A549 (cell line): ENCODE measurements at regions not wholly inside any gene's neighbourhood (a gene's known extent, or its start where the extent isn't known, plus 50 kb on each side); places are given as distances from the start of the nearest gene placed in this dataset.
A peak's percentile ranks its signal among the peaks of the same experiment; 100 is the strongest.
"Not testable (repeated sequence)": the region's sequence is repeated elsewhere in the genome, so short reads cannot be mapped to it uniquely, and the experiment has no call there.

Experiments
- ATAC-seq, 2 experiments: fragments of 200-7000 bp in 1 of 2; fragments of >200 bp in 1 of 2; cut with Nextera tagmentation in 1 of 2; cut with Tn5 transposase in 1 of 2; 3 replicates each; pipeline versions ENCODE4 v1.8.0 to v1.9.1; 2018 to 2020; ENCODE audit warnings: mild to moderate bottlenecking in 1 of 2, moderate library complexity in 1 of 2
- CTCF ChIA-PET: fragments of 300-600 bp; sonication (Branson Sonifier 250); formaldehyde crosslinking; extraction: SDS; loops from one replicate; lab custom pipeline; 2021; ENCODE audit warnings: antibody characterized with exemption, inconsistent platforms; lab: Yijun Ruan, JAX
- POLR2A ChIA-PET: fragments of 350-600 bp; formaldehyde crosslinking; extraction: SDS; loops from one replicate; lab custom pipeline; 2021; ENCODE audit warnings: antibody characterized with exemption, inconsistent platforms; lab: Yijun Ruan, JAX
- DNase-seq, 2 experiments: peaks; one replicate each; pipeline versions ENCODE4 v3.0.0 to v3.0.0-alpha.2; 2011 to 2016; ENCODE audit warnings: low read depth in 1 of 2, low spot score in 1 of 2
- FAIRE-seq: peaks from 2 replicates; lab custom pipeline; 2011; peaks lifted over from hg19 to GRCh38; lab: Jason Lieb, UNC
- H3K27ac ChIP-seq, 2 experiments: fragments of >200 bp; sonication (Bioruptor Twin); formaldehyde crosslinking; 3 replicates each; pipeline ENCODE4 v1.5.1; 2016 to 2017
- H3K4me1 ChIP-seq: fragments of >200 bp; sonication (Bioruptor Twin); formaldehyde crosslinking; 3 replicates; pipeline ENCODE4 v1.6.1; 2016
- H3K4me2 ChIP-seq: fragments of >200 bp; sonication (Bioruptor Twin); formaldehyde crosslinking; 3 replicates; pipeline ENCODE4 v1.6.1; 2016
- H3K4me3 ChIP-seq: fragments of >200 bp; sonication (Bioruptor Twin); formaldehyde crosslinking; 3 replicates; pipeline ENCODE4 v1.5.1; 2016
- H3K9me3 ChIP-seq: fragments of >200 bp; sonication (Bioruptor Twin); formaldehyde crosslinking; 3 replicates; pipeline ENCODE4 v1.6.1; 2016
- BHLHE40 ChIP-seq: IDR thresholded peaks from 2 replicates; pipeline ENCODE4 v1.6.1; 2012; ENCODE audit warnings: low read depth, low read length, inconsistent platforms
- CHD2 ChIP-seq: fragments of 150-350 bp; IDR thresholded peaks from 2 replicates; pipeline ENCODE4 v1.6.1; 2014; ENCODE audit warnings: low read length; ENCODE audit not compliant: partially characterized antibody
- FOSL2 ChIP-seq, 2 experiments: fragments of 450-650 bp in 1 of 2; fragments of >200 bp in 1 of 2; sonication (Bioruptor Twin) in 1 of 2; formaldehyde crosslinking; IDR thresholded peaks; 2 replicates each; pipeline versions ENCODE4 v1.5.0 to v1.6.1; 2016 to 2020; ENCODE audit warnings: mild to moderate bottlenecking in 1 of 2, moderate library complexity in 1 of 2
- GATA3 ChIP-seq: IDR thresholded peaks from 2 replicates; pipeline ENCODE4 v1.6.1; 2012; ENCODE audit warnings: borderline replicate concordance
- HDAC2 ChIP-seq: fragments of 200-600 bp; sonication (generic); IDR thresholded peaks from 2 replicates; pipeline ENCODE4 v1.6.1; 2016
- HEYL ChIP-seq: fragments of 250-450 bp; sonication (Bioruptor Pico); IDR thresholded peaks from 2 replicates; pipeline ENCODE4 v1.8.0; 2021; ENCODE audit warnings: mild to moderate bottlenecking, moderate library complexity
- HOXB5 ChIP-seq: fragments of 250-450 bp; sonication (Bioruptor Pico); IDR thresholded peaks from 2 replicates; pipeline ENCODE4 v1.5.0; 2020; ENCODE audit warnings: mild to moderate bottlenecking, moderate library complexity
- JUN ChIP-seq, 2 experiments: fragments of >200 bp; sonication (Bioruptor Twin); formaldehyde crosslinking; IDR thresholded peaks; 2 replicates in 1 of 2; 3 replicates in 1 of 2; pipeline ENCODE4 v1.6.1; 2016 to 2017
- NFE2L2 ChIP-seq: fragments of 150-350 bp; conservative IDR thresholded peaks from 2 replicates; pipeline ENCODE4 v1.6.1; 2014; ENCODE audit warnings: low read length
- NR3C1 ChIP-seq: fragments of >200 bp; sonication (Bioruptor Twin); formaldehyde crosslinking; IDR thresholded peaks from 3 replicates; pipeline ENCODE4 v1.6.1; 2017
- PHF8 ChIP-seq: fragments of 200-600 bp; sonication (generic); IDR thresholded peaks from 2 replicates; pipeline ENCODE4 v1.6.1; 2016; ENCODE audit warnings: low read depth, mild to moderate bottlenecking, antibody characterized with exemption, moderate library complexity, borderline replicate concordance
- POLR2A ChIP-seq: IDR thresholded peaks from 2 replicates; pipeline ENCODE4 v1.6.1; 2012; ENCODE audit warnings: mild to moderate bottlenecking, low read length
- POLR2AphosphoS2 ChIP-seq: conservative IDR thresholded peaks from 2 replicates; pipeline ENCODE4 v1.6.1; 2012; ENCODE audit warnings: low read length, improper control_type of control experiment, inconsistent platforms
- RNF2 ChIP-seq: fragments of 200-600 bp; sonication (generic); IDR thresholded peaks from 2 replicates; pipeline ENCODE4 v1.6.1; 2016; ENCODE audit warnings: low read depth, mild to moderate bottlenecking, antibody characterized with exemption, moderate library complexity, borderline replicate concordance
- TFCP2L1 ChIP-seq: fragments of 250-450 bp; sonication (Bioruptor Pico); IDR thresholded peaks from 2 replicates; pipeline ENCODE4 v1.5.0; 2021; ENCODE audit warnings: mild to moderate bottlenecking
- ZFP36 ChIP-seq: fragments of 450-650 bp; IDR thresholded peaks from 2 replicates; pipeline ENCODE4 v1.6.1; 2014; ENCODE audit warnings: borderline replicate concordance; ENCODE audit not compliant: partially characterized antibody
- WGBS: methylation state at CpG from one replicate; pipeline ENCODE4 v1.1.6; 2017; ENCODE audit errors: missing lambda C conversion rate; 5-methylcytosine and 5-hydroxymethylcytosine counted together
- TF ChIP-seq, protein P1 (sequence below): IDR thresholded peaks from 2 replicates; pipeline ENCODE4 v1.6.1; 2012; ENCODE audit warnings: low read depth, borderline replicate concordance
- TF ChIP-seq, protein P2 (sequence below): fragments of 450-650 bp; IDR thresholded peaks from 2 replicates; pipeline ENCODE4 v1.6.1; 2014; ENCODE audit warnings: antibody characterized with exemption
- TF ChIP-seq, protein P3 (sequence below): IDR thresholded peaks from 2 replicates; pipeline ENCODE4 v1.6.1; 2012
- TF ChIP-seq, protein P4 (sequence below): fragments of 250-450 bp; sonication (Bioruptor Pico); IDR thresholded peaks from 2 replicates; pipeline ENCODE4 v1.5.0; 2021; ENCODE audit warnings: mild to moderate bottlenecking, moderate library complexity, borderline replicate concordance

DNA sequence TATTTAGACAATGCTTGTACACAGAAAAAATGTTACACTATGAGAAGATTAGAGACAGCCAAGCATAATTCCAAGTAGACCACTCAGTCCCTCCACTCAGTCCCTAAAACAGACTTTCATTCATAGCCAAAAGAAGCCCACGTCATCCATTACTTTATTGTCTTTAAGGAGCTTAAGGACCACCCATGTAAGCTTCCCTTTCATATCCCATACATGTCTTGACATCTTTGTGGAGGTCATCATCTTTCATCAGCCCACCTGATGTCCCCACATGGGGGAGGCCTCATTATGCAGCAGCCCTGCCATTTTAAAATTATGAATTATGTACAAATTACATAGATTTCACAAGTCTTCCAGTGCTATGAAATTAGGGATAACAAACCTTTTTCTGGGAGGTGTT lies 92.6 kb upstream of the PALMD start (continued):
- TF ChIP-seq FOSL2 (IDR thresholded peaks at IDR 0.05) (no peak), FOSL2 (CRISPR knock-in tag; IDR thresholded peaks at IDR 0.05) (no peak), PHF8 (no peak)

DNA sequence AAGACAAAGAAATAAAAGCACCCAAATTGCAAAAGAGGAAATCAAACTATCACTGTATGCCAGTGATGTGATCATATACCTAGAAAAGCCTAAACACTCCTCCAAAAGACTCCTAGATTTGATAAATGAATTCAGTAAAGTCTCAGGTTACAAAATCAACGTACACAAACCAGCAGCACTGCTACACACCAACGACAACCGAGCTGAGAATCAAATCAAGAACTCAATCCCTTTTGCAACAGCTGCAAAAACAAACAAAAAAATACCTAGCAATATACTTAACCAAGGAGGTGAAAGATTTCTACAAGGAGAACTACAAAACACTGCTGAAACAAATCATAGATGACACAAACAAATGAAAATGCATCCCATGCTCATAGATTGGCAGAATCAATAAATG lies 92.1 kb upstream of the PALMD start:
- H3K4me3 ChIP-seq, H3K4me2 ChIP-seq, DNase-seq, H3K9me3 ChIP-seq, H3K27ac ChIP-seq, FAIRE-seq, ATAC-seq, POLR2A ChIA-PET, CTCF ChIA-PET: not testable (repeated sequence)
- 22% methylated on average over 3 of the region's 3 CpGs for WGBS
- H3K4me1 ChIP-seq, result peaks cover 14% of the 10 kb centered on the region

DNA sequence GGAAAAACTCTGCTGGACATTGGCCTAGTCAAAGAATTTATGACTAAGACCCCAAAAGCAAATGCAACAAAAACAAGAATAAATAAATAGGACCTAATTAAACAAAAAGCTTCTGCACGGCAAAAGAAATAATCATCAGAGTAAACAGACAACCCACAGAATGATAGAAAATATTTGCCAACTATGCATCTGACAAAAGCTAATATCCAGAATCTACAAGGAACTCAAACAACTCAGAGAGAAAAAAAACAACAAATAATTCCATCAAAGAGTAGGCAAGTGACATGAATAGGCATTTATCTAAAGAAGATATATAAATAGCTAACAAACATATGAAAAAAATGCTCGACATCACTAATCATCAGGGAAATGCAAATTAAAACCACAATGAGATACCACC lies 91.2 kb upstream of the PALMD start:
- ChIA-PET POLR2A (no interaction called here), CTCF (interaction anchor here (0.6 kb wide), 1 partner anchor 359 kb away, joined by 3 read pairs; no protein-coding TSS in a partner anchor)

DNA sequence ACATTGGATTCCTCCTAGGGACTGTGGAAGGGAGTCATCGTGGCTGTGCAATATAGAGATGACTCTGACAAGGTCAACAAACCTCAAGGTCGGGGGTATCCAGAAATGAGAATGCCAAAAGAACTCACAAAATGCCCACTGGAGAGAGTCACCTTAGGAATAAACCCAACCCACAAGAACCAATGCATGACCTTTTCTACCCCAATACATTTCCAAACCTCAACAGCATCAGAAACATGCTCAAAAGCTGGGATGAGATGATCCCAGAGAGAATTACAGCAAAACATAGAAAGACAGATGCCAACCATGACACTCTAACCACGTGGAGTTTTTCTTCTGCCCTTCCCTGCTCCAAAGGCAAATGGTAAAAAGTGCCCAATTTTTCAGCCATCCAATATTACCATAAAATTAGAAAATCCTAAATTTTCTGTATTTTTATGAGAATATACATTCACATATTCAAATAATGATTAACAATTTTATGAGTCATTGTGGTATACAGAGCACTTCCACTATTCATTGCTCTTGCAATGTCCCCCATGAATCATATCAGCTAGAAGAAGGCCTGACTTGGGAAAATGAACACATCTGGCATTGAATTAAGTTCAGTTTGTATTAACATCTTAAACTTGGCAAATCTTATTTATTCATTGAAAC lies 88.2 kb upstream of the PALMD start:
- Histone ChIP-seq H3K4me2 (peak overlapping the region; percentile 5; the same call in 2 of the 3 replicates), H3K27ac (peak overlapping the region in 1 of 2 experiments; percentile 78; a peak in 3 of 6 replicates), H3K9me3 (no peaks in the 10 kb centered on the region), H3K4me1 (peaks cover 24% of the 10 kb centered on the region), H3K4me3 (no peak overlapping the region)
- WGBS, result 30% methylated on average over 3 of the region's 3 CpGs
- ChIA-PET CTCF (no interaction called here), POLR2A (no interaction called here)
- DNase-seq (no peak), ATAC-seq (peak; percentile 49 to 68; a peak in 3 of 6 replicates), FAIRE-seq (no peak)
- TF ChIP-seq FOSL2 (IDR thresholded peaks at IDR 0.05) (no peak), FOSL2 (CRISPR knock-in tag; IDR thresholded peaks at IDR 0.05) (peak; percentile 60), ZFP36 (no peak), PHF8 (no peak)

More for the DNA sequence above, 91.2 kb upstream of the PALMD start:
- WGBS, result 2% methylated on average over 2 of the region's 2 CpGs
- peak in 1 of 2 experiments; percentile 20 for DNase-seq
- H3K27ac ChIP-seq, result no peak overlapping the region
- H3K4me2 ChIP-seq, result no peak overlapping the region
- peaks cover 23% of the 10 kb centered on the region for H3K4me1 ChIP-seq
- TF ChIP-seq, protein P1, sequence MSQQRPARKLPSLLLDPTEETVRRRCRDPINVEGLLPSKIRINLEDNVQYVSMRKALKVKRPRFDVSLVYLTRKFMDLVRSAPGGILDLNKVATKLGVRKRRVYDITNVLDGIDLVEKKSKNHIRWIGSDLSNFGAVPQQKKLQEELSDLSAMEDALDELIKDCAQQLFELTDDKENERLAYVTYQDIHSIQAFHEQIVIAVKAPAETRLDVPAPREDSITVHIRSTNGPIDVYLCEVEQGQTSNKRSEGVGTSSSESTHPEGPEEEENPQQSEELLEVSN, result no peak
- TF ChIP-seq GATA3, result 0 out of 2 replicates have a peak, but pooled peaks have one; percentile 42
- no peaks in the 10 kb centered on the region for H3K9me3 ChIP-seq
- FAIRE-seq, result no peak
- no peak for ATAC-seq
- no peak overlapping the region for H3K4me3 ChIP-seq

DNA sequence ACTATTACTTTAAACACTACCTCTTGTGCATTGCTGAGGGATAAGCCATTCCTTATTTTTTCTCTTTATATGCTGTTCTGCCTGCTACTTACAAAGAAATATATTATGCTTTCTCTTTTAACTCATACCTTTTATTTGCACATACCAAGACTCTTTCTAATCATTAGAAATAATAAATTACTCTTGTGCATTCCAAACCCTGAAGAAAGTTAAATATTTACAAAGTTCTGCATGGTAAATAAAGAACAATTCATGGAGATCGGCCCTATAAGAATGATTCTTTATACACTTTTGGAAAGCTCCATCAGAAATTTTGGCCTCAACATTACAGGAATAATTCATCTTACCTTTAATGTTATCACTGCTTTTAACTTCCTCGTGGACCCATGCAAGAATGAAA lies 86.7 kb upstream of the PALMD start:
- Histone ChIP-seq H3K4me2 (peak overlapping the region; percentile 47), H3K4me1 (peaks cover 24% of the 10 kb centered on the region), H3K9me3 (no peaks in the 10 kb centered on the region)
- POLR2A ChIA-PET, result no interaction called here
- ATAC-seq (no peak), FAIRE-seq (no peak)
- TF ChIP-seq JUN (IDR thresholded peaks at IDR 0.05) (no peak), NFE2L2 (no peak), HEYL (CRISPR knock-in tag) (no peak), HDAC2 (no peak), ZFP36 (no peak), RNF2 (no peak), TFCP2L1 (no peak), POLR2AphosphoS2 (no peak), BHLHE40 (no peak), CHD2 (no peak), NR3C1 (no peak), POLR2A (no peak), HOXB5 (no peak)
- TF ChIP-seq, protein P2, sequence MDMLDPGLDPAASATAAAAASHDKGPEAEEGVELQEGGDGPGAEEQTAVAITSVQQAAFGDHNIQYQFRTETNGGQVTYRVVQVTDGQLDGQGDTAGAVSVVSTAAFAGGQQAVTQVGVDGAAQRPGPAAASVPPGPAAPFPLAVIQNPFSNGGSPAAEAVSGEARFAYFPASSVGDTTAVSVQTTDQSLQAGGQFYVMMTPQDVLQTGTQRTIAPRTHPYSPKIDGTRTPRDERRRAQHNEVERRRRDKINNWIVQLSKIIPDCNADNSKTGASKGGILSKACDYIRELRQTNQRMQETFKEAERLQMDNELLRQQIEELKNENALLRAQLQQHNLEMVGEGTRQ, result no peak
- TF ChIP-seq, protein P3, sequence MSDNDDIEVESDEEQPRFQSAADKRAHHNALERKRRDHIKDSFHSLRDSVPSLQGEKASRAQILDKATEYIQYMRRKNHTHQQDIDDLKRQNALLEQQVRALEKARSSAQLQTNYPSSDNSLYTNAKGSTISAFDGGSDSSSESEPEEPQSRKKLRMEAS, result no peak
- TF ChIP-seq, protein P4, sequence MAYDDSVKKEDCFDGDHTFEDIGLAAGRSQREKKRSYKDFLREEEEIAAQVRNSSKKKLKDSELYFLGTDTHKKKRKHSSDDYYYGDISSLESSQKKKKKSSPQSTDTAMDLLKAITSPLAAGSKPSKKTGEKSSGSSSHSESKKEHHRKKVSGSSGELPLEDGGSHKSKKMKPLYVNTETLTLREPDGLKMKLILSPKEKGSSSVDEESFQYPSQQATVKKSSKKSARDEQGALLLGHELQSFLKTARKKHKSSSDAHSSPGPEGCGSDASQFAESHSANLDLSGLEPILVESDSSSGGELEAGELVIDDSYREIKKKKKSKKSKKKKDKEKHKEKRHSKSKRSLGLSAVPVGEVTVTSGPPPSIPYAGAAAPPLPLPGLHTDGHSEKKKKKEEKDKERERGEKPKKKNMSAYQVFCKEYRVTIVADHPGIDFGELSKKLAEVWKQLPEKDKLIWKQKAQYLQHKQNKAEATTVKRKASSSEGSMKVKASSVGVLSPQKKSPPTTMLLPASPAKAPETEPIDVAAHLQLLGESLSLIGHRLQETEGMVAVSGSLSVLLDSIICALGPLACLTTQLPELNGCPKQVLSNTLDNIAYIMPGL (CRISPR knock-in tag), result no peak
- TF ChIP-seq, all 56 proteins: peak for 0
- no peak for DNase-seq
- CTCF ChIA-PET, result interaction anchor here (0.5 kb wide), 1 partner anchor 32 kb away, joined by 3 read pairs; no protein-coding TSS in a partner anchor
- Histone ChIP-seq H3K4me3 (no peak overlapping the region), H3K27ac (0 out of 6 replicates have a peak overlapping the region, but pooled peaks of 1 of the 2 experiments have one; percentile 40)
- WGBS, result 4% methylated on average over 2 of the region's 2 CpGs
